Lung (tissue), 11 donors: ENCODE measurements at regions not wholly inside any gene's neighbourhood (a gene's known extent, or its start where the extent isn't known, plus 50 kb on each side); places are given as distances from the start of the nearest gene placed in this dataset.

ENCODE experiments used
- ATAC-seq: fragments of 200-7000 bp; cut with Tn5 transposase; one replicate; pipeline ENCODE4 v1.9.1; 2020; ENCODE audit warnings: moderate number of reproducible peaks; ENCODE audit not compliant: insufficient read depth, low FRiP score
- DNase-seq, 3 donors: peaks; one replicate each; pipeline ENCODE4 v3.0.0-alpha.2; 2013 to 2017
- H3K27ac ChIP-seq, 2 donors: one replicate each; pipeline ENCODE4 v1.5.1; 2013; ENCODE audit warnings: mild to moderate bottlenecking in 2 of 2, moderate library complexity in 2 of 2, control low read depth in 1 of 2, inconsistent platforms in 1 of 2, low read depth in 1 of 2, low read length in 1 of 2
- H3K27me3 ChIP-seq, 3 donors: one replicate each; pipeline ENCODE4 v1.5.1; 2013; ENCODE audit warnings: low read length in 2 of 3; ENCODE audit not compliant: control insufficient read depth in 3 of 3, insufficient read depth in 3 of 3
- H3K36me3 ChIP-seq, 4 donors: one replicate each; pipeline ENCODE4 v1.5.1; 2013; ENCODE audit warnings: low read length in 4 of 4, mild to moderate bottlenecking in 1 of 4, moderate library complexity in 1 of 4; ENCODE audit not compliant: control insufficient read depth in 4 of 4, insufficient read depth in 4 of 4
- H3K4me1 ChIP-seq, 5 donors: one replicate each; pipeline ENCODE4 v1.5.1; 2013; ENCODE audit warnings: low read length in 5 of 5, mild to moderate bottlenecking in 2 of 5, moderate library complexity in 1 of 5; ENCODE audit not compliant: control insufficient read depth in 5 of 5, insufficient read depth in 5 of 5
- H3K4me3 ChIP-seq: one replicate; pipeline ENCODE4 v1.5.1; 2013; ENCODE audit warnings: mild to moderate bottlenecking, control low read depth, moderate library complexity
- H3K9ac ChIP-seq, 2 donors: one replicate each; pipeline ENCODE4 v1.5.1; 2013; ENCODE audit warnings: low read length in 2 of 2, control low read depth in 1 of 2; ENCODE audit not compliant: insufficient read depth in 1 of 2
- H3K9me3 ChIP-seq, 4 donors: one replicate each; pipeline ENCODE4 v1.5.1; 2013; ENCODE audit warnings: low read length in 3 of 4, mild to moderate bottlenecking in 1 of 4, moderate library complexity in 1 of 4; ENCODE audit not compliant: control insufficient read depth in 4 of 4, insufficient read depth in 3 of 4
- CTCF ChIP-seq: IDR thresholded peaks from 2 replicates; pipeline ENCODE4 v1.5.1; 2012; ENCODE audit warnings: mild to moderate bottlenecking; ENCODE audit errors: control extremely low read depth, extremely low read depth
- WGBS, 2 donors: extraction: QIAGEN DNeasy Blood & Tissue Kit; methylation state at CpG; one replicate each; pipeline ENCODE4 v1.1.7; 2013; 5-methylcytosine and 5-hydroxymethylcytosine counted together
- donor health status: control.
- donor health status: control.
- donor health status: Bipolar disorder and iron deficiency.
- donor health status: healthy.
- donor health status: DM: yes; HTN: yes; CAD: no.

- DNase-seq (no peak), ATAC-seq (no peak)
- H3K4me3 ChIP-seq: no peak overlapping the region
- no peaks in the 10 kb centered on the region for H3K4me1 ChIP-seq
- H3K27ac ChIP-seq: no peak overlapping the region
- WGBS, 2 donors: 83 to 87% methylated on average over 8 of the region's 8 CpGs
- no peaks in the 10 kb centered on the region for H3K27me3 ChIP-seq
- TF ChIP-seq CTCF: no peak
- peaks cover 0 to 3% (median 0%) of the 10 kb centered on the region in 4 donors for H3K9me3 ChIP-seq
- H3K9ac ChIP-seq: no peak overlapping the region
- H3K36me3 ChIP-seq: no peaks in the 10 kb centered on the region
Measured at GRCh38 chr2:126463892-126464674, 191.9 kb upstream of the GYPC start.

DNA sequence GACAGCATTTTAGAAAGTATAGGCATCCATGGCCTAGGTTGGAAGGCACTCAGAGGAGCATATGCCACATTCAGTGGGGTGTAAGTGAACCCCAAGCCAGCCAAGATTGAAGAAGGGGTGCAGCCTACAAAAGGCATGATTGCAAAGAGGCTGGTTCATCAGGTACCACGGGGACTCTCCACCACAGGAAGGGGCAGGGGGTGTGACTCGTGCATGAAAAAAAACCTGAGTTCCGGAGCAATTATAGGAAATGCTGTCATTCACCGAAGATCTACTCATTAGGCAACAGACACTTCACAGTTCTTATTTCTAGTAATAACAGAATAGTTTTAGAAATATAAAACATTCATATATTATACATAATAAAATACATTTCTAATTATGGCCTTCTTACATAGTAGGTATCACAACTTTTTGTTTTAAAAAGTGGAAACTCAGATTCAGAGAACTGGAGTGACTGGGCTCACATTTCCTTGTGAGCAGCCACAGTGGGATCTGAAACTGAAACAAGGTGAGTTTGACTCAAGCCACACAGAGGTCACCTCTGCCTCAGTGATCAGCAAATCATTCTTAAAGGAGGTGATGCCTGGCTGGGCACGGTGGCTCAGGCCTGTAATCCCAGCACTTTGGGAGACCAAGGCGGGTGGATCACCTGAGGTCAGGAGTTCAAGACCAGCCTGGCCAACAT lies 188.4 kb upstream of the GYPC start:
- no peak overlapping the region for H3K9ac ChIP-seq
- no peaks in the 10 kb centered on the region for H3K4me1 ChIP-seq
- no peaks in the 10 kb centered on the region for H3K9me3 ChIP-seq
- no peak for ATAC-seq
- H3K27me3 ChIP-seq: no peaks in the 10 kb centered on the region
- no peak for DNase-seq
- H3K27ac ChIP-seq: no peak overlapping the region
- H3K36me3 ChIP-seq: no peaks in the 10 kb centered on the region
- no peak for TF ChIP-seq CTCF
- WGBS, 2 donors: 56 to 60% methylated on average over 6 of the region's 6 CpGs
- no peak overlapping the region for H3K4me3 ChIP-seq

DNA sequence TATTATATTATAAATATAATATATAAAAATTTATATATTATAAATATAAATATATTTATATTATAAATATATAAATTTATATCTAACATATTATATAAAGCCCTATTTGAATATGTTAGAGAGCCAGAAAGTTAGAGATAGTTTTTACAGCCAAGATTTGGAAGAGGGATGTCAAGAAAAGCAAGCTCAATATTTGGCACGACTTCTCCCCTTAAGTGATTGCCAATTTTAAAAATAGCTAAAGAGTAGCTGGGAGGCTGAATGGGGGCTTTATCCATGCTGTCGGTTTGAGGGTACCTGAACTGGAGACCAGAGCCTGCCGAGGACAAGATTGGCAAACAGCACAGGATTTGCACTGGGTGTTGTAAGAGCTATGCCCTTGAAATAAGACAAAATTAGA lies 180.9 kb upstream of the GYPC start:
- Histone ChIP-seq H3K4me3 (no peak overlapping the region), H3K9ac (no peak overlapping the region)

More for the DNA sequence above, 180.9 kb upstream of the GYPC start:
- no peaks in the 10 kb centered on the region for H3K36me3 ChIP-seq
- no peaks in the 10 kb centered on the region for H3K27me3 ChIP-seq
- TF ChIP-seq CTCF: no peak
- H3K27ac ChIP-seq: no peak overlapping the region
- WGBS, 2 donors: 53 to 79% methylated on average over 3 of the region's 3 CpGs
- H3K9me3 ChIP-seq: no peaks in the 10 kb centered on the region
- ATAC-seq (no peak), DNase-seq (peak in 1 of 3 donors; percentile 24)
- H3K4me1 ChIP-seq: no peaks in the 10 kb centered on the region
